ENCODE measurements at regions not wholly inside any gene's neighbourhood (a gene's known extent, or its start where the extent isn't known, plus 50 kb on each side); places are given as distances from the start of the nearest gene placed in this dataset.
"Not testable (repeated sequence)": the region's sequence is repeated elsewhere in the genome, so short reads cannot be mapped to it uniquely, and the experiment has no call there.

GRCh38 chr15:77900331-77900963 is 177.1 kb downstream of the TBC1D2B start:
- TF ChIP-seq ZNF248 (tag by site-specific recombination; IDR thresholded peaks at IDR 0.05); ZNF148 (tag by site-specific recombination; IDR thresholded peaks at IDR 0.05; ENCODE audit: borderline replicate concordance); ZNF558 (tag by site-specific recombination; IDR thresholded peaks at IDR 0.05); ATF2 (tag by site-specific recombination; IDR thresholded peaks at IDR 0.05; ENCODE audit: low read depth); ZBTB1 (tag by site-specific recombination; IDR thresholded peaks at IDR 0.05); ZNF18 (tag by site-specific recombination; IDR thresholded peaks at IDR 0.05); ZNF530 (tag by site-specific recombination; IDR thresholded peaks at IDR 0.05; ENCODE audit: low read depth); BCL11A (tag by site-specific recombination; IDR thresholded peaks at IDR 0.05; ENCODE audit: low read depth); ZNF654 (tag by site-specific recombination; IDR thresholded peaks at IDR 0.05; ENCODE audit: low read depth); REST (tag by site-specific recombination; IDR thresholded peaks at IDR 0.05): not testable (repeated sequence)
- peak; percentile 62 for TF ChIP-seq CTCF (tag by site-specific recombination; IDR thresholded peaks at IDR 0.05)

All from HEK293 (cell line).